ENCODE measurements at regions not wholly inside any gene's neighbourhood (a gene's known extent, or its start where the extent isn't known, plus 50 kb on each side); places are given as distances from the start of the nearest gene placed in this dataset.

DNA sequence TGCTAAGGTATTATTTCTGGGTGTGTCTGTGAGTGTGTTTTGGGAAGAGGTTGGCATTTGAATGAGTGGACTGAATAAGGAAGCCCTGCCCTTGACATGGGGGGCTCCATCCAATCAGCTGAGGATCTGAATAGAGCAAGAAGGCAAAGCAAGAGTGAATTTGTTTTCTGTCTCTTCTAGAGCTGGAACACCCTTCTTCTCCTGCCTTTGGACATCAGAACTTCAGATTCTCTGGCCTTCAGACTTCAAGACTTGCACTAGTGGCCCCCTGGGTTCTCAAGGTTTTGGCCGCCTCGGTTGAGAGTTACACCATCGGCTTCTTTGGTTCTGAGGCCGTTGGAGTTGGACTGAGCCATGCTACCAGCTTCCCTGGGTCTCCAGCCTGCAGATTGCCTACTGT lies 448.6 kb downstream of the SHISA9 start:
- TF ChIP-seq POLR2A (IDR thresholded peaks at IDR 0.05; ENCODE audit: low read length) (no peak), GATA1 (IDR thresholded peaks at IDR 0.05; ENCODE audit: low read depth, low read length) (no peak)

All from erythroblast (primary cell).